GM18507 (cell line): ENCODE measurements at regions not wholly inside any gene's neighbourhood (a gene's known extent, or its start where the extent isn't known, plus 50 kb on each side); places are given as distances from the start of the nearest gene placed in this dataset.
"Not testable (repeated sequence)": the region's sequence is repeated elsewhere in the genome, so short reads cannot be mapped to it uniquely, and the experiment has no call there.

Source experiments
- DNase-seq: peaks from one replicate; pipeline ENCODE4 v3.0.0; 2011; ENCODE audit warnings: low read depth; ENCODE audit not compliant: insufficient read length; ENCODE audit errors: extremely low spot score
- FAIRE-seq: peaks from 2 replicates; lab custom pipeline; 2011; peaks lifted over from hg19 to GRCh38; lab: Jason Lieb, UNC

DNA sequence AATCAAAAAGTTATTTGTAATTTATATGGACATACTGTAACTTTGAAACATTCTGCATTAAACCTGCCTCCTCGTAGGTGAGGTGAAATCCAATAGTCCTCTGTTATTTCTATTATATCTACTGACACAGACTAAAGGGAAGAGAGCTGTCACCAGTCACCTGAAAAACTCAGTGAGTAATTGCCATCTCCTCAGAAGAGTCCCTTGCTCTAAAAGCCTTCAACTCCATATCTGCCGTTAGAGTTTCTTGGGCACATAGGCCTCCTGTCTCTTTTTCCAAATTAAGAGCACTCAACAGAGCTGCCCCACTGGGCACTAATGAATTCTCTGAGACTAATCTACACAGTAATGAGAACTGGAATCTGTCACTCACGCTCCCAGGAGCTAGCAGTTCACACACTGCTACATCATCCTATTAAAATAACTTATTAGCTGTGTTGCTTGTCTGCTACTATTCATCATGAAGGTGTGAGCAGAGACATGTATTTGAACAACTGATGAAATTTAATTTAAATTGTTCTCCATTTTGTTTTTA is 67.3 kb upstream of the VCAN start:
- no peak for DNase-seq
- FAIRE-seq = no peak

DNA sequence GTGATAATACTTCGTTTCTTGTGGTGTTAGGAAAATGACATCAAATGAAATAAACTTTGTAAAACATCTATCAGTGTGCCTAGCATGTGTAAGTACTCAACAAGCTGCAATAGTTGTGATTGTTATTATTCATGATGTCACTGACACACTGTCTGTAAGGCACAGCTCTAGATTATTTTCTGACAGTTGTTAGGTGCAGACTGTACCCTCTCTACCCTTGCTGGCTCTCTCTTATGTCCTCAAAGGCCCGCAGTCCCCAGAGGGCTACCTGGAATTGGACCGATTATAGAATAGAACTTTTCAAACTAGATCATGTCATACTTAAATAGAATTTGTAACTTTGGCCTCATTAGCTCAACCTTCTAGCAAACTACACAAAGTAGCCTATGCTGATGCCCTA is 65.9 kb upstream of the VCAN start:
- FAIRE-seq (peak; percentile 65), DNase-seq (no peak)

DNA sequence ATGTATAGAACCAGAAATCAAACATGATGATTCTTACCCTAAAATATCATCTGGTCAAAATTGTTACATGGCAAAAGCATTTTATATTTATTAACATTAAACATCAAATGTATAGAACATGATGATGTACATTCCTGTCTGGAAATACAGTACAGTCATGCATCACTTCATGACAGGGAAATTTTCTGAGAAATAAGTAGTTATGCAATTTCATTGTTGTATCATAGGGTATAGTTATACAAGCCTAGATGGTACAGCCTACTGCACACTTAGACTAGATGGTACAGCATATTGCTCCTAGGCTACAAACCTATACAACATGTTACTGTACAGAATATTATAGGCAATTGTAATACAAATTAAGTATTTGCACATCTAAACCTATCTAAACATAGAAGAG is 64.6 kb upstream of the VCAN start:
- no peak for FAIRE-seq

DNA sequence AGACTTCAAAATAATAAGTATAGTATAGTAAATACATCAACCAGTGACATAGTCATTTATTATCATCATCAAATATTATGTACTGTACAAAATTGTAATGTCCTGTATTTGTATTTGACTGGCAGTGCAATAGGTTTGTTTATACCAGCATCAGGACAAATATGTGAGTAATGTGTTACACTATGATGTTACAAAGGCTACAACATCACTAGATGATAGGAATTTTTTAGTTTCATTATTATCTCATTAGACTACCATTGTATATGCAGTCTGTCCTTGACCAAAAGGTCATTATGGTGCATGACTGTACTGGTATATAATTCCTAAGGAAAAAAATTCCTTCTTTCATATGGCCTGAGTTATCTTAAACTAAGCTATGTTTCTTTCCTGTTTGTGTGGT is 63.6 kb upstream of the VCAN start:
- no peak for FAIRE-seq

More for the DNA sequence above, 64.6 kb upstream of the VCAN start:
- no peak for DNase-seq

DNA sequence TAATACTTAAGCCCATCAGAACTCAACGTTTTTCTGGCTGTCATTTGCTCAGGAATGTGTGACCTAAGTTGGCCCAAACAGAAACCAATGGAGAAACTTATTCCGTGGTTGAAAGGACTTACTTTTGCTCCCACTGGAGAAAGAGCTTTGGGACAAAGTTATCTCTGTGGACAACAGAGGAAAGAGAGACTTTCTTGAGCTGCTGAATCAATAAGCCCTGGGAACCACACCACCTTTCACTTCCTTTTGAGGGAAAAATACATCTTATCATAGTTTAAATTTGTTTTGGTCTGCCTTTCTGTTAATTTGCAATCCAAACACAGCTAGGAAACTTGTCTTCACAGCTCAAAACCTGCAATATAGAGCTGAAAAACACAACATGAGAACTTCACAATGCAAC is 62.8 kb upstream of the VCAN start:
- DNase-seq (no peak), FAIRE-seq (peak; percentile 42)

More for the DNA sequence above, 63.6 kb upstream of the VCAN start:
- no peak for DNase-seq

DNA sequence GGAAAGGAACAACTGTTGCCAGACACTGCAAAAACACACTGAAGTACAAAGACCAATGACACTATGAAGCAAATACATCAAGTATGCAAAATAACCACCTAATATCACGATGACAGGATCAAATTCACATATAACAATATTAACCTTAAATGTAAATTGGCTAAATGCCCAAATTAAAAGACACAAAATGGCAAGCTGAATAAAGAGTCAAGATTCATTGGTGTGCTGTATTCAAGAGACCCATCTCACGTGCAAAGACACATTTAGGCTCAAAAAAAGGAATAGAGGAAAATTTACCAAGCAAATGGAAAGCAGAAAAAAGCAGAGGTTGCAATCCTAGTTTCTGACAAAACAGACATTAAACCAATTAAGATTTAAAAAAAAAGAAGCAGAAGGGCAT is 61.8 kb upstream of the VCAN start:
- FAIRE-seq, DNase-seq: not testable (repeated sequence)

DNA sequence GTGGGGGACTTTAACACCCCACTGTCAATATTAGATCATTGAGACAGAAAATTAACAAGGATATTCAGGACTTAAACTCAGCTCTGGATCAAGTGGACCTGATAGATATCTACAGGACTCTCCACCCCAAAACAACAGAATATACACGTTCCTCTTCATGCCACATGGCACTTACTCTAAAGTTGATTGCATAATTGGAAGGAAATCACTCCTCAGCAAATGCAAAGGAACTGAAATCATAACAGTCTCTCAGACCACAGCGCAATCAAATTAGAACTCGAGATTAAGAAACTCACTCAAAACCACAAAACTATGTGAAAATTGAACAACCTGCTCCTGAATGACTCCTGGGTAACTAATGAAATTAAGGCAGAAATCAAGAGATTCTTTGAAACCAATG is 61.2 kb upstream of the VCAN start:
- not testable (repeated sequence) for FAIRE-seq, DNase-seq

DNA sequence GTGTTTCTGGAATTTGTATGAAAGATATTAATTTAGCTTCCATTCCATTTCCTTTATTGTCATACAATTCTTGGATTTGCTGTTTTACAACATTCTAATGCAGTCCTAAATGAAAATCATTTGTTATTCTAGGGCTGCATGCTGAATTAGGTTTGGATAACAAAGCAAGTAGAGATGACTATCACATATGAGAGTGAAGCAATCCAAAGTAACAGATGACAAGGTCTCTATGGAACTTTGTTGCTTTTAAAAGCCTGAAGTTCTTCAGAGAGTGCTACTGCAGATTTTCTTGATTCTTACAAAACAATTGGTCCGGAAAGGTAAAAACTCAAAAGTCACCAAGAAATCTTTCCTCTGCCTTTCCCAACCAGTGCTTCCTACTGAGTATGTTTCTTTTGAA is 56.9 kb upstream of the VCAN start:
- FAIRE-seq (peak; percentile 29), DNase-seq (no peak)

DNA sequence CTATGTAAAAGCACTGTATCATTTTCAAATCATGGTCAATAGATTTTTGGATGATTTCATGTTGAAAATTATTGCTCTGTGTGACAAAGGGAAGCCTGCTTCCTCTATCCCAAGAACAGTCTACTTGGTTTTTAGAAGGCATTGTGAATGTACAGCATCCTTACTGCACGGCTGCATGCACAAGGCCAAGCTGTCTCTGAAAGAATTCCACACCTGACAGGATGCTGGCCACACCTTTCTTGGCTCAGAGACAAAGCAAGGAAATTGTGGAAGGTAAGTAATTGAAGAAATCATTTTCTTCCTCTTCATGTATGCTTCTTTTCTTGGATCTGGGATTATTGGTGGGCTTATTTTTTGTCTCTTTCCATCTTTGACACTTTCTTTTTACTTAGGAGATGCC is 53.7 kb upstream of the VCAN start:
- FAIRE-seq = no peak
- DNase-seq = no peak

DNA sequence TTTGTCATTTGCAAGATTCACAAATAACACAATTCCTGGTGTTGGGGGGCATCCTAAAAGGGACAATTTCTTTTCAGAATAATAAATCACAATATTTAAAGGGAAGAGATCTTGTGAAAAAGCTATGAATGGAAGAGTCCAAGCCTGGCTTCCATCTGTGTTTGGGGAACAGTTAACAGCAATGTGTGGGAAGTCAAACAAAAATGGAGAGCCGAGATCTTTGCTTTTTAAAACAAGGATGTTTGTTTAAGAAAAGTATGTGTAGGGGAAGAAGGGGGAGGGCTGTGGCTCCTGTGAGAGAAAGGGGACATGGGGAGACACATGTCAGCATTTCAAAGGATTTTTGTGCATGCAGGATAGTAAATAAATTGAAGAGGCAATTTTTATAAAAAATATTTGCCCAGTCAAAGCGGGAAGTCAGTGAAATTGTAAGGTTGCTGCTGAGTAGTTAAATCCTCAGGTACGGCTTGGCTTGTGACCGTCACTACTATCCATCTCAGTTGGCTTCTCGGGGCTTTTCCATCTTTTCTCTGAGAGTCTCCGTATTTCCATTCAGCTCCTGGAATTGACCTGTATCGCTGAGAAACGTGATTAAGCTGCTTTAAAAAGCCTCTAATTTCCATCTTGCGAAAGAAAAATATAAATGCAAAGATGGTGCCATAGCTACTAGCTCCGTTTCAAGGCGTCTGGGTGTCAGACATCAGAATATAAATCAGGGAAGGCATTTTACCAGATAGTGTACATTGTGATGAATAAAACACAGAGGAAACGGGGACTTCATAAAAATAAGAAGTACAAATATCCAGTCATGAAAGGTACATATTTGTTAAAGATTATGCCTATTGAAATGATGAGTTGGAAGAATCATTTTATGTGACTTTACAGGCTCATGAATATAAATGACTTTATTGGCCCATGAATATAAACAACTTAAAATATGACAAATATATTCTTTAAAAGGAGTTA is 52.9 kb upstream of the VCAN start:
- no peak for FAIRE-seq
- no peak for DNase-seq
